Suprapubic skin (tissue), 4 donors: ENCODE measurements at regions not wholly inside any gene's neighbourhood (a gene's known extent, or its start where the extent isn't known, plus 50 kb on each side); places are given as distances from the start of the nearest gene placed in this dataset.

ENCODE experiments used
- DNase-seq, 2 donors: peaks; one replicate each; pipeline ENCODE4 v3.0.0-alpha.2; 2019; ENCODE audit warnings: low spot score in 2 of 2
- H3K27ac ChIP-seq: fragments of 200-600 bp; sonication (generic); one replicate; pipeline ENCODE4 v1.5.1; 2019
- H3K27me3 ChIP-seq: fragments of 200-600 bp; sonication (generic); one replicate; pipeline ENCODE4 v1.5.1; 2019
- H3K36me3 ChIP-seq: fragments of 200-600 bp; sonication (generic); one replicate; pipeline ENCODE4 v1.5.1; 2019
- H3K4me1 ChIP-seq: fragments of 200-600 bp; sonication (generic); one replicate; pipeline ENCODE4 v1.5.1; 2019
- H3K4me3 ChIP-seq: fragments of 200-600 bp; sonication (generic); one replicate; pipeline ENCODE4 v1.5.1; 2019; ENCODE audit warnings: mild to moderate bottlenecking
- H3K9me3 ChIP-seq: fragments of 200-600 bp; sonication (generic); one replicate; pipeline ENCODE4 v1.5.1; 2019
- CTCF ChIP-seq, 2 donors: fragments of 200-600 bp in 1 of 2; fragments of 450-650 bp in 1 of 2; sonication (generic) in 1 of 2; IDR thresholded peaks; one replicate each; pipeline ENCODE4 v1.5.1; 2016 to 2019; ENCODE audit warnings: antibody characterized with exemption in 2 of 2, mild to moderate bottlenecking in 1 of 2, moderate library complexity in 1 of 2
- EP300 ChIP-seq: sonication (generic); formaldehyde crosslinking; IDR thresholded peaks from one replicate; pipeline ENCODE4 v1.6.1; 2017; ENCODE audit warnings: antibody characterized with exemption
- POLR2A ChIP-seq, 2 donors: fragments of 450-650 bp; IDR thresholded peaks; one replicate each; pipeline ENCODE4 v1.6.1; 2017; ENCODE audit warnings: antibody characterized with exemption in 2 of 2, mild to moderate bottlenecking in 2 of 2, moderate library complexity in 2 of 2
- POLR2AphosphoS5 ChIP-seq, 3 donors: sonication (generic); formaldehyde crosslinking; IDR thresholded peaks; one replicate each; pipeline ENCODE4 v1.6.1; 2017; ENCODE audit warnings: antibody characterized with exemption in 3 of 3
- WGBS: methylation state at CpG from one replicate; pipeline ENCODE4 v1.1.5; 2018; 5-methylcytosine and 5-hydroxymethylcytosine counted together

- no peak for DNase-seq
These were observed 1359.5 kb downstream of the TBC1D22A start for GRCh38 chr22:48121984-48122383.

GRCh38 chr22:48118654-48119053 is 1356.2 kb downstream of the TBC1D22A start:
- Histone ChIP-seq H3K27me3 (no peaks in the 10 kb centered on the region), H3K4me3 (no peak overlapping the region), H3K36me3 (no peaks in the 10 kb centered on the region), H3K27ac (no peak overlapping the region), H3K9me3 (no peaks in the 10 kb centered on the region), H3K4me1 (no peaks in the 10 kb centered on the region)
- no peak for TF ChIP-seq CTCF (IDR thresholded peaks at IDR 0.05)
- no peak for TF ChIP-seq POLR2A (IDR thresholded peaks at IDR 0.05)
- no peak for TF ChIP-seq POLR2AphosphoS5 (IDR thresholded peaks at IDR 0.05)
- WGBS: 84% methylated on average over 7 of the region's 7 CpGs
- DNase-seq: no peak

More at GRCh38 chr22:48121984-48122383, 1359.5 kb downstream of the TBC1D22A start:
- TF ChIP-seq CTCF (IDR thresholded peaks at IDR 0.05): no peak
- TF ChIP-seq POLR2A (IDR thresholded peaks at IDR 0.05): no peak
- no peak for TF ChIP-seq EP300
- no peak for TF ChIP-seq POLR2AphosphoS5 (IDR thresholded peaks at IDR 0.05)
- Histone ChIP-seq H3K36me3 (no peaks in the 10 kb centered on the region), H3K27ac (no peak overlapping the region), H3K4me3 (no peak overlapping the region), H3K9me3 (no peaks in the 10 kb centered on the region), H3K27me3 (no peaks in the 10 kb centered on the region), H3K4me1 (no peaks in the 10 kb centered on the region)
- WGBS: 91% methylated on average over 16 of the region's 16 CpGs

DNA sequence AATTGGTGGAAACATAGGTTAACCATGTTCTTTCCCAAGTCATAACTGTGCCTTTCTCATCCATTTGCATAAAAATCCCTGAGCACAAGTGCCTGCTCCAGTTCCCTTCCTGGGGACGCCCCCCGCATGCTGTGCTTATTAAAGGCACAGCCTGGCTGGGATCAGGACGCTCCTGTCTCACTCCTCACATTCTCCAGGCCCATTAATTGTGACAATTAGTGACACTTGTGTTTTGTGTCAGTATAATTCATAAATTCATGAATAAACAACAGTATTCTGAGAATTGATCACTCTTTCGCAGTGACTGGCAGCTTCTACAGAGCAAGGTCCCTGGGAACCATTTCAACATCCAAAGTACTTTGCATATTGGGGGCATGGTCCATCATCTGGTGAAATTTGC is 1354.4 kb downstream of the TBC1D22A start:
- 87% methylated on average over 4 of the region's 4 CpGs for WGBS
- TF ChIP-seq EP300: no peak
- no peak for TF ChIP-seq POLR2AphosphoS5 (IDR thresholded peaks at IDR 0.05)
- TF ChIP-seq CTCF (IDR thresholded peaks at IDR 0.05): no peak
- TF ChIP-seq POLR2A (IDR thresholded peaks at IDR 0.05): no peak
- Histone ChIP-seq H3K27ac (no peak overlapping the region), H3K4me3 (no peak overlapping the region), H3K9me3 (no peaks in the 10 kb centered on the region), H3K27me3 (no peaks in the 10 kb centered on the region), H3K4me1 (peaks cover 8% of the 10 kb centered on the region), H3K36me3 (no peaks in the 10 kb centered on the region)
- DNase-seq: no peak

DNA sequence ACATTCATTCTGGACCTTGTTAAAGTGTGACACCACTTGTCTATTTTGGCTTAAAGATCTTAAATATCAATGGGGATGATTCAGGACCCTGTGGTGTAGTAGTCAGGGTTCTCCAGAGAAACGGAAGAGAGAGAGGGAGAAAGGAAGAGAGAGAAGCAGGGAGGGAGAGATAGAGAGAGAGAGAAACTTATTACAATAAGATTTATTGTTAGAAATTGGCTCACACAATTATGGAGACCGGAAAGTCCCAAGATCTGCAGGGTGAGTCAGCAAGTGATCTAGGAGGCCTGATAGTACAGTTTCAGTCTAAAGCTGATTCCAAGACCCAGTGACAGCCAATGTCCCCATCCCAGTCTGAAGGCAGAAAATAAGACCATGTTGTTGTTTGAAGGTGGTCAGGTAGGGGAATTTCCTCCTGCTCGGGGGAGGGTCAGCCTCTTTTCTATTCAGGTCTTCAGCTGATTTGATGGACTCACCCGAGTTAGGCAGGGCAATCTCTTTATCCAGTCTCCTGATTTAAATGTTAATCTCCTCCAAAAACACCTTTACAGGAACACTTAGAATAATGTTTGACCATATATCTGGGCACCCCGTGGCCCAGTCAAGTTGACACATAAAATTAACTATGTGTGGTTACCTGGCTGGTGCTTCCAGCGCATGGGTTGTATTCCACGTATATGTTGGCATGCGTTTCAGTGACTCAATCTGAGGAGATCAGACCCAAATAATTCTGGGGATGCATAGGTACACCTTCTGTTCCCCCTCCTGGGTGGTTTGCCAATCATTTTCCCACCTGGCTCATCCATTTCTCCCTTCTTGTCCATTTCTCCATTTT is 1350.5 kb downstream of the TBC1D22A start:
- H3K4me3 ChIP-seq: no peak overlapping the region
- H3K9me3 ChIP-seq: no peaks in the 10 kb centered on the region
- 62% methylated on average over 8 of the region's 8 CpGs for WGBS
- no peak for DNase-seq
- TF ChIP-seq POLR2A (IDR thresholded peaks at IDR 0.05) (no peak), EP300 (no peak), POLR2AphosphoS5 (IDR thresholded peaks at IDR 0.05) (no peak), CTCF (IDR thresholded peaks at IDR 0.05) (no peak)
- no peaks in the 10 kb centered on the region for H3K36me3 ChIP-seq
- no peaks in the 10 kb centered on the region for H3K27me3 ChIP-seq
- H3K4me1 ChIP-seq: peaks cover 8% of the 10 kb centered on the region
- peak overlapping the region; percentile 22 for H3K27ac ChIP-seq

DNA sequence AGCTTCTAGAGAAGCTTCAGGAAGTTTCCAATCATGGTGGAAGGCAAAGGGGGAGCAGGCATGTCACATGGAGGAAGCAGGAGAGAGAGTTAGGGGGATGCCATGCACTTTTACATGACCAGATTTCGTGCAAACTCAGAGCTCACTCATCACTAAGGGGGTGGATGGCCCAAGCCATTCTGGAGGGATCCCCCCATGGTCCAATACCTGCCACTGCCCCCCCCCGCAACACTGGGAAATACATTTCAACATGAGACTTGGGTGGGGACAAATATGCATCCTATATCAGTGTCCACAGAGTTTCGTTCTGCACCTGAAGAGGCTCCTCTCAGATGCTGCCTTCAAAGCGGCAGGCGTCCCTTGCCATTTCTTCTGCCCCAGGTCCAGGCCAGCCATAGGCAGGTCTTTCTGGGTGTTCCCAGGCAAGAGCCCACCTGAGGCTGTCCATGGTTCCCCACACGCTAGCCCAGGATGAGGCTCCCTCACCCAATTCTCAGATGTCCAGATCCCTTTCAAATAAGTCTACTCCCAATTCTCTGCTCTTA is 1344.3 kb downstream of the TBC1D22A start:
- no peak for DNase-seq
- H3K27ac ChIP-seq: no peak overlapping the region
- H3K36me3 ChIP-seq: no peaks in the 10 kb centered on the region
- no peaks in the 10 kb centered on the region for H3K4me1 ChIP-seq
- 99% methylated on average over 5 of the region's 6 CpGs for WGBS
- H3K4me3 ChIP-seq: no peak overlapping the region
- H3K9me3 ChIP-seq: no peaks in the 10 kb centered on the region
- H3K27me3 ChIP-seq: peaks cover 17% of the 10 kb centered on the region
- TF ChIP-seq CTCF (IDR thresholded peaks at IDR 0.05) (no peak), EP300 (no peak), POLR2A (IDR thresholded peaks at IDR 0.05) (no peak), POLR2AphosphoS5 (IDR thresholded peaks at IDR 0.05) (no peak)
